Stimulated activated CD8-positive, alpha-beta memory T cell treated with anti-CD3 and anti-CD28 coated beads, Interleukin-15, amount 100 ng/mL, for 48 hours (primary cell): ENCODE measurements at regions not wholly inside any gene's neighbourhood (a gene's known extent, or its start where the extent isn't known, plus 50 kb on each side); places are given as distances from the start of the nearest gene placed in this dataset.
"Not testable (repeated sequence)": the region's sequence is repeated elsewhere in the genome, so short reads cannot be mapped to it uniquely, and the experiment has no call there.

Experiments used
- DNase-seq, 2 donors: peaks; one replicate each; pipeline ENCODE4 v3.0.0-alpha.2; 2020; ENCODE audit warnings: low read depth in 2 of 2

DNA sequence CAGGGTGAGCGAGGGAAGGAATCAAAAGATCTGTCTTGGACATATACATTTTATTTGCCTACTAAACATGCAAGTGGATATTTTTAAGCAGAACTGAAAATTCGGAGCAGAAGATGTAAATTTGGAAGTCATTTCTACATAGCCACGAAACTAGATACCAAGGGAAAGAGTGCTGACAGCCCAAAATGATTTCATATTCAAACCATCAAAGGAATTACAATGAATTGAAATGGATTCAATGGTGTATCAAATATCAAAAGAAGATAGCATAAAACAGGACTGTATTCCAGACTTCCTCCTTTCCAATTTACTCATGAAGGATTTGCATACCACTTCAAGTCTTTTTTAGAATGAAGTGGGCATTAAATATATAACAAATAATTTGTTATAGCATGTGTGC lies 313.5 kb upstream of the KITLG start:
- no peak for DNase-seq

GRCh38 chr12:88891434-88891833 lies 311.2 kb upstream of the KITLG start:
- DNase-seq = not testable (repeated sequence)

DNA sequence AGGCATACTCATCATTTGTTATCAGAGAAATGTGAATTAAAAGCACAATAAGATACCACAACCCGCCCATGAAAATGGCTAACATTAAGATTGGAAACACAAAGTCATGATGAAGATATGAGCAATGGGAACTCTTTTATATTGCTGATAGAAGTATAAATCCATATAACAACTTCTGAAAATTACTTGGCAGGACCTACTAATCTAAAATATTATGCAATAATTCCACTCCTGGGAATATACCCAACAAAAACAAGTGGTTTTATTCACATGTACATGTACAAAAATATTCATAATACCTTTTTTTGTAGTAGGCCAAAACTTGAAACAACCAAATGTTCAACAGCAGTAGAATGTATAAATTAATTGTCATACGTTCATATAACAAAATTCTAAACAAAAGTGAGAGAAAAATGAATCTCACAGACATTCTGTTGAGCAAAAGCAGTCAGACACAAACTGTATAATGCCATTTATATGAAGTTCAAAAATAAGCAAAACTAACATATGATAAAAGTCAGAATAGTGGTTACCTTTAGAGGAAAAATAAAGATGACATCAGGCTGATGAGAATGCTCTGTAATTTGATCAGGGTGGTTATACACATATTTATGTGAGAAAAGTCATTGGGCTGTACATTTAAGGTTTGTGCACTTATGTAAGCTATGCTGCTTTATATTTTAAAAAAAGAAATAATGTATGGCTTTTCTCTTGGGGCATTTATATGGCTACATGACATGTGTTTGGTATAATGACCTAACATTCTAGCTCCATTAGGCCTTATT lies 309.2 kb upstream of the KITLG start:
- no peak for DNase-seq

- DNase-seq = no peak
Observed at GRCh38 chr12:88884600-88884999, 304.3 kb upstream of the KITLG start.

DNA sequence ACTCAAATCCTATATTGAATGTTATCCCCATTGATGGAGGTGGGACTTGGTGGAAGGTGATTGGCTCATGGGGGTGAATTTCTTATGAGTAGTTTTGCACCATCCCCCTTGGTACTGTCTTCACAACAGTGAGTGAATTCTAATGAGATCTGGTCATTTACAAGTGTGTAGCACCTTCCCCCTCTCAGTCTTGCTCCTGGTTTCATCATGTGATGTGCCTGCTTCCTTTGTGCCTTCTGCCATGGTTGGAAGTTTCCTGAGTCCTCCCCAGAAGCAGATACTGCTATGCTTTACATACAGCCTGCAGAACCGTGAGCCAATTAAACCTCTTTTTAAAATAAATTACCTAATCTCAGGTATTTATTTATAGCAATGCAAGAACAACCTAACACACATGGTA lies 302.4 kb upstream of the KITLG start:
- DNase-seq = no peak

GRCh38 chr12:88880051-88880450 lies 299.8 kb upstream of the KITLG start:
- no peak for DNase-seq

DNA sequence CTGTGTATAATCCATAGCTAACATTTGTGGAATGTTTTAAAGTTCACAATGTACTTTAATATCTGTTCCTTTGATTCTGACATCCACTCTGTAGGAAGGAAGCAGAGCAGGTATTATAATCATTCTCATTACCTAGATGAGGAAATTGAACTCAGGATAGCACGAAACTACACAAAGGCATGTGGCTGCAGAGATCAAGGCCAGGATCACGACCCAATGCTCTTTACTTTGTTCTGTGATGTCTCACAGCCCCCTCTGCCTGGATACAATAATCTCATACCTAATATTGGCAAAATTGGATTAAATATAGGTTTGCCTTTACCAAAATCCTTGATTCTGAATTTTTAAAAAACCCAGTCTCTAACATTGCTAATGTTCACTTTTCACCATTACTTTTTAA lies 298.0 kb upstream of the KITLG start:
- DNase-seq = no peak

DNA sequence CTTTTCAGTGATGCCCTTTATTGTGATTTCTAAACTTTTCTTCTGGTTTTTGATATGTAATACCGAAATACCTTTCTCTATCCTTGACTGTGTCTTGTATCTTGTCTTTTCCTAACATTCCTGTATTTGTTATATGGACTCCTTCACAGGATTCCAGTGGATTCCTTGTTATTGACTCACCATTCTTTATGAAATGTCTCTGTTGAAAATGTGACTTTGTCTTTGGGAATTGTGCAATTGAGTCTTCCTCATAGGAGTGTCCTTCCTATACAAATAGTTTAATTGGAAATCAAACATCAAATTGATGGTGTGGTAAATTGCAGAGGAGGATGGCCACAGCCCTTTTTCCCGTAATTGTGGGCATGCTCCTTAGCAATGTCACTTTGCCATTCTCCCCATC lies 296.6 kb upstream of the KITLG start:
- no peak for DNase-seq

- no peak for DNase-seq
Observed at GRCh38 chr12:88870000-88870737, 289.9 kb upstream of the KITLG start.

GRCh38 chr12:88868050-88868449 lies 287.8 kb upstream of the KITLG start:
- no peak for DNase-seq

DNA sequence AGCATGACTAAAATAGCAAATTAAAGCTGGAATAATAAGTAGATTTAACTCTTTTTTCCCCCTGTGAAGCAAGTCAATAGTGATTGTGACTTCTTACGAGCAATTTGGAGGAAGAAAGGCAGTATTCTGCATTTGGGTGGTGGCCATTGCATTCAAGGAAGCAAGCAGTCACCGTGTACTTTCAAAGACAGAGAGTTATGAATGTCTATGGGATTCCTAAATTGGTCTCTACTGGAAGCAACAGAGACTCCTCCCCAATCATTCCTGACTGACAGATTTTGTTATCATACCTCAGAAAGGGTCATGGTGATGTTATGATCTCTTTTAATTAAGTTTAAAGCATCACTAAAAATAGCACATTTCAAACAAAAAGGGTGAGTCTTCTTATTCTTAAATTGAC lies 287.2 kb upstream of the KITLG start:
- no peak for DNase-seq

DNA sequence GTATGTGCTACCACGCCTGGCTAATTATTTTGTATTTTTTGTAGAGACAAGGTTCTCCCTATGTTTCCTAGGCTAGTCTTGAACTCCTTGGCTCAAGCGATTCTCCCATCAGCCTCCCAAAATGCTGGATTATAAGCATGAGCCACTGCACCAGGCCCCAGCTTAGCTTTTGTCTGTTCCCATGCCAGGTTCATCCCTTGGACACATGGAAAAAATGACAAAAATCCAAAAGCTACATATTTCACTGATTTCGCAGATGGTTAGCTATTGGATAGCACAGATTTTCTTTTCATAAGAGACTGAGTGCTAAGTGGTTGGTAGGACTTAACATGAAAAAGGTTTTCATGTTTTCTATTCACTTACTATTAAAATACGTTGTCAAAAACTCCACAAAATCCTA lies 286.6 kb upstream of the KITLG start:
- DNase-seq = no peak

GRCh38 chr12:88865537-88865936 lies 285.3 kb upstream of the KITLG start:
- no peak for DNase-seq

GRCh38 chr12:88860851-88861250 lies 280.6 kb upstream of the KITLG start:
- no peak for DNase-seq

DNA sequence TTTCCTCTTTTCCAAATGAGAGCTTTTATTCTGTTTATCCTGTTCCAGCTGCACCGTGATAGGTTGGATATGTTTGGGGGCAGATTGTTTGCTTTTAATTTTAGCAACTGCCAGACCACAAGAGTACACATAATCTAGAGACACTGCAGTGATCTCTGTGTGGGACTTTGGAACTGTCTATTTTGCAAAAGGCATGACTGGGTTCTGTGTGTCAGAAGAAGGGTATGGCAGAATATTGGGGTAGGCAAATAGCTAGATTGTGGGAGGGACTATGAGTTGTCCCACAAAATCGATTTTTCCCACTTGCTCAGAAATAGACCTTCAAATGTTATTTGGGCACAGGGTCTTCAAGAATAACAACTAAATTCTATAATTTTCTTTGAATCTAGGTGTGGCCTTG lies 275.9 kb upstream of the KITLG start:
- no peak for DNase-seq

- no peak for DNase-seq
Observed at GRCh38 chr12:88855301-88855700, 275.0 kb upstream of the KITLG start.

DNA sequence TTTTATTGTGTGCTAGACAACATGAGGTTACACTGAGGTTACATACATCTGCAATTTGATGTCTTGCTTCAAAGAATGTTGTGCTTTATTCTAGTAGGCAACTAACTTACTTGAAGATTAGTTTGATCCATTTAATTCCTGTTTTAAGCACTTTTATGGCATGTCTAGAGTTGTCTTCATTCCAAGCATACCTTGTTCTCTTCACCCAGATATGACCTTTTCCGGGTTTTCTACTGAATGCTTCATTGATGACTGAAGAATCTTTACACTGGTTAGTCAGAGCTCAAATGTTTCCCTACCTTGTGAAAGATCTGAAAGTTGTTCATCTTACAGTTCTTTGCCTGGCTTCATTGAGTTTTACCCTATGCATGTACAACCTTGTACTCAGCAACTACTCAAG lies 274.0 kb upstream of the KITLG start:
- DNase-seq = no peak

GRCh38 chr12:88847246-88847645 lies 267.0 kb upstream of the KITLG start:
- DNase-seq = not testable (repeated sequence)

DNA sequence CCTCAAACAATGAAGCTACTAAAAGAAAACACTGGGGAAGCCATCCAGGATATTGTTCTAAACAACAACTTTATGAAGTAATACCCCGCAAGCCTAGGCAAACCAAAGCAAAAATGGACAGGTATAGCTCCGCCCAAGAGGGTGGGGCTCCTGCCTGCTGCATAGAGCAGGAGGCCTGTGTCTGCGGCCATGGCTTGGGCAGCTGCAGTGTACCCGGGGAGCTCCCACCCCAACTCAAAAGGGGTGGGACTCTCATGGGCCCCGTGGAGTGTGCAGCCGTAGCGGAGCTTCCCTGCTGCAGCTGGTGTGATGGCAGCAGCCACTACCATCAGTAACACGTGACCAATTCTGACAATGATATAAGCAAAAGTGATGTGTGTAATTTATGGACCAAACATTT lies 264.2 kb upstream of the KITLG start:
- no peak for DNase-seq

DNA sequence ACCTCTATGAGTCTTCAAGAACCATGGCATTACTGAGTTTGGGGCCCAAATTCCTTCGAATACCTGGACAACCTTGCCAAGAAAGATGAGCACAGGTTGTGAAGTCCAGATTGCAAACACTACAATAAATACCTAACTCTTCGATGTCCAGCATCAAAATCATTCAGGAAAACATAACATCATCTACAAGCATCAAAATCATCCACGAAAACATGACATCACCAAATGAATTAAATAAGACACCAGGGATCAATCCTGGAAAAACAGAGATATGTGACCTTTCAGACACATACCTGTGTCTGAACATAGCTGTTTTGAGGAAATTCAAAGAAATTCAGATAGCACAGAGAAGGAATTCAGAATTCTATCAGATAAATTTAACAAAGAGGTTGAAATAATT lies 262.0 kb upstream of the KITLG start:
- no peak for DNase-seq

- DNase-seq = no peak
Observed at GRCh38 chr12:88839486-88839885, 259.2 kb upstream of the KITLG start.

DNA sequence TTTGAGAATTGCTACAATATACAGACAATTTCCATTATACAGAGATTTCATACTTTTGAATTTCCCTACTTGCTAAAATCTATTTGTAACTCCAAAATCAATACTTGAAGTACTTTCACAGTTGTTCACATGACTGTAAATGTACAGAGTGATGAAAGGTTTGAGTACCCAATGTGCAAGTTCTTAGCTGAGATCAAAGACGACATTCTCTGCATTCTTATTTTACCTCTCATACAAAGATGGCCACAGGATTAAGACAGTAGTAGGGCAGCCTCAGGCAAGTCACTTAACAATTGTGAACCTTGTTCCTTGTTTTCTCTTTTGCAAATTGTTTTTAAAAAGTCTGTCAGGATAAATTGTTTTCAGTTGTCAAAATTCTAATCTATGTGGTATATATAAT lies 255.9 kb upstream of the KITLG start:
- no peak for DNase-seq

- no peak for DNase-seq
Observed at GRCh38 chr12:88834226-88834625, 254.0 kb upstream of the KITLG start.
